Endodermal cell (in vitro differentiated cells): ENCODE measurements at regions not wholly inside any gene's neighbourhood (a gene's known extent, or its start where the extent isn't known, plus 50 kb on each side); places are given as distances from the start of the nearest gene placed in this dataset.
A peak's percentile ranks its signal among the peaks of the same experiment; 100 is the strongest.

Source experiments
- DNase-seq: peaks from one replicate; pipeline ENCODE4 v3.0.0-alpha.2; 2017
- H3K27ac ChIP-seq: 2 replicates; pipeline ENCODE4 v1.5.1; 2013; ENCODE audit warnings: mild to moderate bottlenecking, low read depth, low read length, moderate library complexity
- H3K27me3 ChIP-seq: 2 replicates; pipeline ENCODE4 v1.6.1; 2013; ENCODE audit warnings: mild to moderate bottlenecking, low read length, moderate library complexity; ENCODE audit not compliant: insufficient read depth, control insufficient read depth, poor library complexity, severe bottlenecking
- H3K36me3 ChIP-seq: 2 replicates; pipeline ENCODE4 v1.7.0; 2013; ENCODE audit warnings: mild to moderate bottlenecking, low read length, moderate library complexity; ENCODE audit not compliant: control insufficient read depth, insufficient read depth
- H3K4me1 ChIP-seq: one replicate; pipeline ENCODE4 v1.7.0; 2013; ENCODE audit warnings: low read length; ENCODE audit not compliant: control insufficient read depth, insufficient read depth
- H3K4me3 ChIP-seq: 2 replicates; pipeline ENCODE4 v1.5.1; 2013; ENCODE audit warnings: mild to moderate bottlenecking, low read length, moderate library complexity
- H3K9ac ChIP-seq: 2 replicates; pipeline ENCODE4 v1.6.1; 2013; ENCODE audit warnings: mild to moderate bottlenecking, low read length, moderate library complexity; ENCODE audit not compliant: poor library complexity, severe bottlenecking; ENCODE audit errors: extremely low read depth
- H3K9me3 ChIP-seq: 2 replicates; pipeline ENCODE4 v1.6.1; 2013; ENCODE audit warnings: mild to moderate bottlenecking, low read length, moderate library complexity; ENCODE audit not compliant: control insufficient read depth
- H3K27ac Mint-ChIP-seq: 2 replicates; pipeline ENCODE4 v1.8.0; 2020; ENCODE audit warnings: mixed read lengths
- H3K27me3 Mint-ChIP-seq: 2 replicates; pipeline ENCODE4 v1.8.0; 2021; ENCODE audit warnings: mild to moderate bottlenecking, mixed read lengths; ENCODE audit not compliant: insufficient read depth
- H3K36me3 Mint-ChIP-seq: 2 replicates; pipeline ENCODE4 v1.8.0; 2020; ENCODE audit warnings: low read depth, mixed read lengths
- H3K4me1 Mint-ChIP-seq: 2 replicates; pipeline ENCODE4 v1.8.0; 2020; ENCODE audit warnings: mixed read lengths
- H3K4me3 Mint-ChIP-seq: 2 replicates; pipeline ENCODE4 v1.8.0; 2020; ENCODE audit warnings: mild to moderate bottlenecking, moderate library complexity, mixed read lengths
- H3K9me3 Mint-ChIP-seq: 2 replicates; pipeline ENCODE4 v1.8.0; 2020; ENCODE audit warnings: mild to moderate bottlenecking, mixed read lengths
- WGBS, 2 experiments: methylation state at CpG; one replicate each; pipeline versions ENCODE4 v1.1.5 to v1.1.7; 2013; ENCODE audit warnings: missing lambda C conversion rate in 2 of 2, mixed read lengths in 1 of 2; ENCODE audit not compliant: insufficient coverage in 1 of 2, insufficient read length in 1 of 2; 5-methylcytosine and 5-hydroxymethylcytosine counted together
- TF ChIP-seq, protein P1 (sequence below): fragments of 200-600 bp; sonication (generic); conservative IDR thresholded peaks from 2 replicates; pipeline ENCODE4 v1.5.0; 2021; ENCODE audit warnings: antibody characterized with exemption, mild to moderate bottlenecking

- TF ChIP-seq, protein P1, sequence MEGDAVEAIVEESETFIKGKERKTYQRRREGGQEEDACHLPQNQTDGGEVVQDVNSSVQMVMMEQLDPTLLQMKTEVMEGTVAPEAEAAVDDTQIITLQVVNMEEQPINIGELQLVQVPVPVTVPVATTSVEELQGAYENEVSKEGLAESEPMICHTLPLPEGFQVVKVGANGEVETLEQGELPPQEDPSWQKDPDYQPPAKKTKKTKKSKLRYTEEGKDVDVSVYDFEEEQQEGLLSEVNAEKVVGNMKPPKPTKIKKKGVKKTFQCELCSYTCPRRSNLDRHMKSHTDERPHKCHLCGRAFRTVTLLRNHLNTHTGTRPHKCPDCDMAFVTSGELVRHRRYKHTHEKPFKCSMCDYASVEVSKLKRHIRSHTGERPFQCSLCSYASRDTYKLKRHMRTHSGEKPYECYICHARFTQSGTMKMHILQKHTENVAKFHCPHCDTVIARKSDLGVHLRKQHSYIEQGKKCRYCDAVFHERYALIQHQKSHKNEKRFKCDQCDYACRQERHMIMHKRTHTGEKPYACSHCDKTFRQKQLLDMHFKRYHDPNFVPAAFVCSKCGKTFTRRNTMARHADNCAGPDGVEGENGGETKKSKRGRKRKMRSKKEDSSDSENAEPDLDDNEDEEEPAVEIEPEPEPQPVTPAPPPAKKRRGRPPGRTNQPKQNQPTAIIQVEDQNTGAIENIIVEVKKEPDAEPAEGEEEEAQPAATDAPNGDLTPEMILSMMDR: no peak
- H3K4me3 ChIP-seq: no peak overlapping the region
- DNase-seq: no peak
- H3K27ac ChIP-seq: peak overlapping the region; percentile 25
- peaks cover 4% of the 10 kb centered on the region for H3K4me1 ChIP-seq
- Mint-ChIP-seq H3K27ac (no peak overlapping the region), H3K36me3 (no peaks in the 10 kb centered on the region), H3K9me3 (no peaks in the 10 kb centered on the region), H3K4me3 (no peak overlapping the region), H3K27me3 (peaks cover 44% of the 10 kb centered on the region), H3K4me1 (peaks cover 43% of the 10 kb centered on the region)
- H3K27me3 ChIP-seq: peaks cover 31% of the 10 kb centered on the region
- 60 to 78% methylated on average over 1 to 4 of the region's 4 CpGs for WGBS, 2 experiments
- H3K9me3 ChIP-seq: no peaks in the 10 kb centered on the region
- no peak overlapping the region for H3K9ac ChIP-seq
- no peaks in the 10 kb centered on the region for H3K36me3 ChIP-seq
Measured at GRCh38 chr10:123488436-123488835, 177.7 kb upstream of the GPR26 start.

DNA sequence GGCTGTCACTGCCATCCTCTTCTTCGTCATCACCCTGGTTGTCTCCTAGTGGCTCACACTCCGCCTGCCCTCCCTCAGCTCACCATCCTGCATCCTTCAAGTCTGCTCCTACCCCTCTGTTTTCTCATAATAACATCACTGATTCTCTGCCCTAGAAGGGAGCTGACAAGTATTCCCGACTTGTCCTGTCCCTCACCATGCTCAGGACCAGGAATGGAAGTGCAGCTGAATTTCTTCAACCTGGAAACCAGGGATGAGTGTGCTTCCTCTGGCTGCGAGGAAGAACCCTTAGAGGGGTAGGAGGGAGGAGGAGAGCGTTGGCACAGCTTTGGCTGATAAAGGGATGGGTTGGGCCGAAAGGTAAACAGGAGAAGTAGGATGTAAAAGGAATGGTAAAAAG lies 174.8 kb upstream of the GPR26 start:
- H3K9me3 ChIP-seq: no peaks in the 10 kb centered on the region
- Mint-ChIP-seq H3K36me3 (no peaks in the 10 kb centered on the region), H3K4me1 (peaks cover 33% of the 10 kb centered on the region), H3K4me3 (no peak overlapping the region), H3K27me3 (peaks cover 61% of the 10 kb centered on the region), H3K9me3 (no peaks in the 10 kb centered on the region), H3K27ac (no peak overlapping the region)
- peaks cover 48% of the 10 kb centered on the region for H3K27me3 ChIP-seq
- no peak for DNase-seq
- TF ChIP-seq, protein P1: no peak
- no peak overlapping the region for H3K27ac ChIP-seq
- H3K4me3 ChIP-seq: no peak overlapping the region
- no peaks in the 10 kb centered on the region for H3K36me3 ChIP-seq
- H3K9ac ChIP-seq: no peak overlapping the region
- H3K4me1 ChIP-seq: peaks cover 4% of the 10 kb centered on the region
- WGBS, 2 experiments: 85 to 91% methylated on average over 6 of the region's 6 CpGs

DNA sequence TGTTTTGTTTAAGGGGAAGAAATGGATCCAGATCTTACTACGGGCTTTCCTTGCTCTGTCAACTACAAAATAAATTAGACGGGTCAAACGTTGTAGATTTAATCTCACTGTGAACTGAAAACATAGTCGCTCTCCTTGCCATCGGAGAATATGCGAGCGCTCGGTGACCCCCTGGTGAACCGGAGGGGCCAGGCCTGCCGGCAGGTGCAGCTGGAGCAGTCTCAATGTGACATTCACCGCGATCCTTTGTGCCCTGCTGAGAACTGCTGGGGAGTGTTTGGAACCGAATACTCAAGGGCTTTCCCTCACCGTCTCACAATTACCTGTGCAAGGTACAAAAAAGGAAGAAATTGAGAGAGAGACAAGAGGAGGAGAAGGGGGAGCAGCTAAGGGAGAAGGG lies 174.1 kb upstream of the GPR26 start:
- Mint-ChIP-seq H3K9me3 (no peaks in the 10 kb centered on the region), H3K4me1 (peaks cover 35% of the 10 kb centered on the region), H3K27me3 (peaks cover 58% of the 10 kb centered on the region), H3K4me3 (no peak overlapping the region), H3K27ac (no peak overlapping the region), H3K36me3 (no peaks in the 10 kb centered on the region)
- no peak for DNase-seq
- Histone ChIP-seq H3K4me1 (peaks cover 7% of the 10 kb centered on the region), H3K4me3 (no peak overlapping the region), H3K27ac (no peak overlapping the region), H3K36me3 (no peaks in the 10 kb centered on the region), H3K27me3 (peaks cover 48% of the 10 kb centered on the region), H3K9ac (no peak overlapping the region), H3K9me3 (no peaks in the 10 kb centered on the region)
- 60% methylated on average over 11 to 14 of the region's 14 CpGs for WGBS, 2 experiments
- TF ChIP-seq, protein P1: no peak
